ENCODE measurements at regions not wholly inside any gene's neighbourhood (a gene's known extent, or its start where the extent isn't known, plus 50 kb on each side); places are given as distances from the start of the nearest gene placed in this dataset.

DNA sequence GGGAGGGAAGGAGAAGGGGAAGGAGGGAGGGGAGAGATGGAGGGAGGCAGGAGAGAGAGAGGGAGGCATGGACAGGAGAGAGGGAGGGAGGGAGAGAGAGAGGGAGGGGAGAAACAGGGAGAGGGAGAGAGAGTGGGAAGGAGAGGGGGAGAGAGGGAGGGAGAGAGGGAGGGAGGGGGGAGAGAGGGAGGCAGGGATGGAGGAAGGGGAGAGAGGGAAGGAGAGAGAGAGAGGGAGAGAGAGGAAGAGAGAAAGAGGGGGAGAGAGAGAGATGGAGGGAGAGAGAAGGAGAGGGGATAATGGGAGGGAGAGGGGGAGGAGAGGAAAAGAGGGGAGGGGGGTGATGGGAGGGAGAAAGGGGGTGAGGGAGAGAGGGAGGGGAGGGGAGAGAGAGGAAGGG, 86.8 kb upstream of the VSTM2B start:
- no peak for DNase-seq

DNA sequence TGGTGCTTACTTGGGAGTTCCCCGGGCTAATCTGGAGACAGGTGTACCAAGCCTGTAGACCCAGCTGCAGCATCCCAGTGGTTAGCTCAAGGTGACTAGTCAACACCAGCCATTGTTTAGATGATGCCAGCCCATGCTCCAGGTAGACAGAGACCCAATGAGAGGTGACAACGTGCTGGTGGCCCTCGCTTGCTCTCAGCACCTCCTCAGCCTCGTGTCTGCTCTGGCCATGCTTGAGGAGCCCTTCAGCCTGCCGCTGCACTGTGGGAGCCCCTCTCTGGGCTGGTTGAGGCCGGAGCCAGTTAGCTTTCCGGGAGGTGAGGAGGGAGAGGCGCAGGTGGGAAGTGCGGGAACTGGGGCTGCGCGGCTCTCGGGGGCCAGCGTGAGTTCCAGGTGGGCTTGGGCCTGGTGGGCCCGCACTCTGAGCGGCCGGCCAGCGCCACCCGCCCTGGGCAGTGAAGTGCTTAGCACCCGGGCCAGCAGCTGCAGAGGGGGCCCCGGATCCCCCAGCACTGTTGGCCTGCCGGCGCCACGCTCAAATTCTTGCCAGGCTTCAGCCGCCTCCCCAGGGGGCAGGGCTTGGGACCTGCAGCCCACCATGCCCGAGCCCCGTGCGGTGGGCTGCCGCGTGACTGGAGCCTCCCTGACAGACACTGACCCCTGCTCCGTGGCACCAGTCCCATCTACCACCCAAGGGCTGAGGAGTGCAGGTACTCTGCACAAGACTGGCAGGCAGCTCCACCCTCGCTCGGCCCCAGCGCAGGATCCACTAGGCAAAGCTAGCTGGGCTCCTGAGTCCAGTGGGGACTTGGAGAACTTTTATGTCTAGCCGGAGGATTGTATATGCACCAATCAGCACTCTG, 85.9 kb upstream of the VSTM2B start:
- no peak for DNase-seq

DNA sequence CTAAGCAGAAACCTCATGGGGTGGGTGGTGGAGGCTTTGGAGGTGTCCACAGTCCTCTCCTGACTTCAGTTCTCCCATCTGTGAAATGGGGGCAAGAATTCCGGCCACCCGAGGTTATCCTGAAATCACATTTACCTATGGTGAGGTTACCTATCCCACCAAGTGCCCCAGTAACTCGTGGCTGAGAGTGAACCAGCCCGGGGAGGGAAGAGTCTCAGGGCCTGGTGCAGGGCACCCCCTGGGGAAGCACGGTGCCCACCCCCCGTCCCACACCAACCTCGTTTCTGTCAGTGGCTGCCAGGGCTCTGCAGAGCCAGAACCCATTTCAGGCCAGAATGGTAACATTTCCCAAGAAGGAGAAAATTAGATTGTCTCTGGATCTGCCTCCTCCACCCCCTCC, 83.7 kb upstream of the VSTM2B start:
- no peak for DNase-seq

DNA sequence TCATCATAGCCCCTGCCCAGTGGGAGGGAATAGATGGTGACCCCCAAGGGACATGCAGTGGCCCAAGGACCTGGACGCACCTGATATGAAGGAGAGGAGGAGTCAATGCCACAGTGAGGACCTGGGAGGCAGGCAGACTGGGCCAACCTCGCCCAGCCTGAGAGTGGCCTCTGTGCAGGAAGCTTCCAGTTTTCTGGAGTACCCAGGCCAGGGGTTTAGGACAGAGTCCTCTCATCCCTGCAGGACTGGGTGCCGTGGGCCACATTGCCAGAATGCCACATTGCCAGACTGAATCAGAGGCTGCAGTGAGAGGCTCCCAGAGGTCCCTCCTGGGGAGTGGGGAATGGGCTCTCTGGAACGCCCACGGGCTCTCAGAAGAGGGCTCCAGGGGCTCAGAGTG, 82.9 kb upstream of the VSTM2B start:
- DNase-seq = no peak

DNA sequence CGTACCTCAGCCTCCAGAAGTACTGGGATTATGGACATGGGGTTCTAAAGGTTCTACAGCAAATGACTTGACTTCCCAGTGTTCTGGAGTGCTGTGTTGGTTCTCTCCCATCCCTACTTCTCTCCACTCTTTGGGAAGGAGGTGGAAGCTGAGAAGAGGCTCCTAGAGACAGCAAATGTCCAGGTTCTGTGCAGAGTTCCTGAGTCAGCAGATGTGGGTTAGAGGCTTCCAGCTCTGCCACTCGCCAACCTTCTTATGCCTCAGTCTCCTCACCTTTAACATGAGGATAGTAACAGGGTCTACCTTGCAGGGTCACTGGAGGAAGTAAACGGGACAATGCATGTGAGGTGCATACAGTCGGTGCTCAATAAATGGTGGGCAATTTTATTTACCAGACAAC, 80.5 kb upstream of the VSTM2B start:
- DNase-seq = no peak

GRCh38 chr19:29446361-29446760, 79.4 kb upstream of the VSTM2B start:
- DNase-seq = no peak

DNA sequence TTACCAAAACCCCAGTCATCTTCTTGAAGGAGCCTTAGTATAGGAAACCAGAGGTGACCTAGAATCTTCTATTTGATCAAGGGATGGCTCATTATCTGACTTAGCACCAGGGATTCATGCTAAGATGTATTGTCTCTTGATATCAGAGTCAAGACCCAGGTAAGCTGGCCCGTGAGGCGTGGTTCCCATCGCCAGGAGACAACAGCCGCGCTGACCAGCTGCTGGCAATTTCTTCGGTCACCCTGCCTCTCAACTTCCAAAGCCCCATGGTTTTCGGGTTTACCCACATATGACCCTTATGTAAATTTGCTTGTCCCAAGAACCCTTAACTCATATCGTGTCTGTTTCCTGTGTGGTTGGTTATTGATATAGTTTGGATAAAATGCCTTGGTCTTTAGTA, 77.7 kb upstream of the VSTM2B start:
- DNase-seq = no peak

- no peak for DNase-seq
Observed at GRCh38 chr19:29449371-29449770, 76.4 kb upstream of the VSTM2B start.

DNA sequence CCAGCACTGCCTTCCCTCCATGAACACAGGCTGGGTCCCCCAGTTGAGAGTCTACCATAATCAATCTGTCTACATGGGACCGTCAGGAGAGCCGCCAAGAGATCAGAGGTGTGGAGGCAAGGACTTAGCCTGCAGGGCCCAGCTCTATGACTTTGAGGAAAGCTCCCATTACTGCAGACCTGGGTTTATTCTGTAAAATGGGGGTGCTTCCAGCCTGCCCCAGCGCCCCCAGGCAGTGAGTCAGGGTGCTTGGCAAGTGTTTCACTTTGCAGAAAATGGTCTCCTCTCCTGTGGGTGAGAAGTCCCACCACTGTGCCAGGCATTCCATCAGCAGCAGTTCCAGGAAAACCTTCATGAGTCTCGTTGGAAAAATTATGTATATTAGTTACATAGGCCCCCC, 75.5 kb upstream of the VSTM2B start:
- DNase-seq = no peak

GRCh38 chr19:29450812-29451211, 75.0 kb upstream of the VSTM2B start:
- DNase-seq = no peak

- DNase-seq = no peak
Observed at GRCh38 chr19:29454109-29454508, 71.7 kb upstream of the VSTM2B start.

DNA sequence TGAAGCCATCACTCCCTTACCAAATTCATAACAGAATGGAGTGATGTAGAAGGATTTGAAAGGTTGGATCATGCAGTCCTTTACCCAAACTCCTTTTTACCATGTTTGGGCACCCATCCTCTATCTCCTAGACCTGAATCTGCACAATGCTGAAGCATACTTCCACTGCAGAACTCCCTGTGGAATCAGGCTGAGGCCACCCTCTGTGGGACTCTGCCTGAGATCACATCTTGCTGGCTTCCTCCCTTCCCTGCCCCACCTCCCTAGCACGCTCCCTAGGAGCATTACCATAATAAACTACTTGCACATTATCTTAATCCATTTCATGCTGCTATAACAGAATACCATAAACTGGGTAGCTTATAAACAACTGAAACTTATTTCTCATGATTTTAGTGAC, 68.4 kb upstream of the VSTM2B start:
- DNase-seq = no peak

GRCh38 chr19:29467824-29468401, 57.9 kb upstream of the VSTM2B start:
- DNase-seq = no peak

DNA sequence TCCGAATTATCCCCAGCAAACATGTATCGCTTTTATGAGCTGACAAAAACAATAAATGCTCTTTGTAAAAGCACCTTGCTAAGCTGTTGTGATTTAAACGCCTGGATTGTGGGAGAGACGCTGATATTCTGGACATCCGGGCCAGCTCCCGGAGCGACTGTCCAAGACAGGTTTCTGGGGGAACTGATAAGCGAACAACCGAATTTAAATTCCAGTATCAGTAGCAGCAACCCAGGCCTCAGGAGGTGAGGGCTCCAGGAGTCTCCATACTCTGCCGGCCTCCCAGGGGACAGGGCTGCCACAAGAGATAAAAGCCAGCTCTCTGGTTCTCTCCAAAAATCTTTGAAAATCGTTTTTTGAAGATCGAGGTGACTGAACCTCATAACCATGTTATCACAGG, 50.3 kb upstream of the VSTM2B start:
- no peak for DNase-seq

All from NCI-H2107 (cell line).